Activated naive CD8-positive, alpha-beta T cell (primary cell): ENCODE measurements at regions not wholly inside any gene's neighbourhood (a gene's known extent, or its start where the extent isn't known, plus 50 kb on each side); places are given as distances from the start of the nearest gene placed in this dataset.
"Not testable (repeated sequence)": the region's sequence is repeated elsewhere in the genome, so short reads cannot be mapped to it uniquely, and the experiment has no call there.

Experiments
- H3K27ac Mint-ChIP-seq: one replicate; pipeline ENCODE4 v1.8.0; 2021; ENCODE audit warnings: mixed read lengths
- H3K27me3 Mint-ChIP-seq: one replicate; pipeline ENCODE4 v1.8.0; 2021; ENCODE audit warnings: mixed read lengths
- H3K36me3 Mint-ChIP-seq: one replicate; pipeline ENCODE4 v1.8.0; 2021; ENCODE audit warnings: mixed read lengths
- H3K4me1 Mint-ChIP-seq: one replicate; pipeline ENCODE4 v1.8.0; 2021; ENCODE audit warnings: low read depth, mixed read lengths
- H3K4me3 Mint-ChIP-seq: one replicate; pipeline ENCODE4 v1.8.0; 2021; ENCODE audit warnings: mild to moderate bottlenecking, mixed read lengths
- H3K9me3 Mint-ChIP-seq: one replicate; pipeline ENCODE4 v1.8.0; 2021; ENCODE audit warnings: low read depth, mixed read lengths

- Mint-ChIP-seq H3K27me3 (no peaks in the 10 kb centered on the region), H3K36me3 (no peaks in the 10 kb centered on the region), H3K4me1 (no peaks in the 10 kb centered on the region), H3K9me3 (no peaks in the 10 kb centered on the region), H3K27ac (no peak overlapping the region), H3K4me3 (no peak overlapping the region)
Observed at GRCh38 chr7:68800316-68800715, 798.0 kb upstream of the AUTS2 start.

- H3K27me3 Mint-ChIP-seq: peaks cover 2% of the 10 kb centered on the region
Observed at GRCh38 chr7:68805159-68805558, 793.1 kb upstream of the AUTS2 start.

GRCh38 chr7:68807666-68808065 lies 790.6 kb upstream of the AUTS2 start:
- Mint-ChIP-seq H3K27me3 (peaks cover 2% of the 10 kb centered on the region), H3K9me3 (peaks cover 4% of the 10 kb centered on the region), H3K27ac (no peak overlapping the region), H3K4me1 (no peaks in the 10 kb centered on the region), H3K36me3 (no peaks in the 10 kb centered on the region), H3K4me3 (no peak overlapping the region)

More at GRCh38 chr7:68805159-68805558, 793.1 kb upstream of the AUTS2 start:
- no peaks in the 10 kb centered on the region for H3K4me1 Mint-ChIP-seq
- H3K36me3 Mint-ChIP-seq: no peaks in the 10 kb centered on the region
- peaks cover 4% of the 10 kb centered on the region for H3K9me3 Mint-ChIP-seq
- H3K4me3 Mint-ChIP-seq: no peak overlapping the region
- no peak overlapping the region for H3K27ac Mint-ChIP-seq

- Mint-ChIP-seq H3K27ac (no peak overlapping the region), H3K36me3 (no peaks in the 10 kb centered on the region), H3K4me1 (no peaks in the 10 kb centered on the region), H3K9me3 (peaks cover 12% of the 10 kb centered on the region), H3K4me3 (no peak overlapping the region), H3K27me3 (no peaks in the 10 kb centered on the region)
Observed at GRCh38 chr7:68813551-68814080, 784.7 kb upstream of the AUTS2 start.

- no peak overlapping the region for H3K27ac Mint-ChIP-seq
- no peaks in the 10 kb centered on the region for H3K27me3 Mint-ChIP-seq
- H3K4me3 Mint-ChIP-seq: no peak overlapping the region
Observed at GRCh38 chr7:68816491-68816890, 781.8 kb upstream of the AUTS2 start.

GRCh38 chr7:68820321-68820720 lies 778.0 kb upstream of the AUTS2 start:
- H3K36me3 Mint-ChIP-seq: no peaks in the 10 kb centered on the region
- no peaks in the 10 kb centered on the region for H3K27me3 Mint-ChIP-seq
- no peak overlapping the region for H3K27ac Mint-ChIP-seq
- H3K9me3 Mint-ChIP-seq: peaks cover 17% of the 10 kb centered on the region
- H3K4me1 Mint-ChIP-seq: no peaks in the 10 kb centered on the region
- H3K4me3 Mint-ChIP-seq: no peak overlapping the region

More at GRCh38 chr7:68816491-68816890, 781.8 kb upstream of the AUTS2 start:
- H3K4me1 Mint-ChIP-seq: no peaks in the 10 kb centered on the region
- no peaks in the 10 kb centered on the region for H3K36me3 Mint-ChIP-seq
- H3K9me3 Mint-ChIP-seq: peaks cover 17% of the 10 kb centered on the region

GRCh38 chr7:68821846-68822245 lies 776.4 kb upstream of the AUTS2 start:
- H3K9me3 Mint-ChIP-seq: peaks cover 22% of the 10 kb centered on the region
- H3K36me3 Mint-ChIP-seq: no peaks in the 10 kb centered on the region
- no peak overlapping the region for H3K27ac Mint-ChIP-seq
- no peaks in the 10 kb centered on the region for H3K27me3 Mint-ChIP-seq
- no peak overlapping the region for H3K4me3 Mint-ChIP-seq
- no peaks in the 10 kb centered on the region for H3K4me1 Mint-ChIP-seq

GRCh38 chr7:68823996-68824780 lies 774.1 kb upstream of the AUTS2 start:
- Mint-ChIP-seq H3K4me1 (no peaks in the 10 kb centered on the region), H3K4me3 (no peak overlapping the region), H3K27me3 (no peaks in the 10 kb centered on the region)

GRCh38 chr7:68828575-68828974 lies 769.7 kb upstream of the AUTS2 start:
- Mint-ChIP-seq H3K4me3 (no peak overlapping the region), H3K27ac (no peak overlapping the region), H3K36me3 (no peaks in the 10 kb centered on the region), H3K27me3 (no peaks in the 10 kb centered on the region), H3K9me3 (peaks cover 13% of the 10 kb centered on the region), H3K4me1 (no peaks in the 10 kb centered on the region)

More at GRCh38 chr7:68823996-68824780, 774.1 kb upstream of the AUTS2 start:
- H3K36me3 Mint-ChIP-seq: no peaks in the 10 kb centered on the region
- no peak overlapping the region for H3K27ac Mint-ChIP-seq
- peaks cover 18% of the 10 kb centered on the region for H3K9me3 Mint-ChIP-seq

GRCh38 chr7:68833422-68833821 lies 764.9 kb upstream of the AUTS2 start:
- Mint-ChIP-seq H3K4me3 (no peak overlapping the region), H3K4me1 (no peaks in the 10 kb centered on the region), H3K9me3 (no peaks in the 10 kb centered on the region), H3K27me3 (no peaks in the 10 kb centered on the region), H3K27ac (no peak overlapping the region), H3K36me3 (no peaks in the 10 kb centered on the region)

GRCh38 chr7:68839014-68839413 lies 759.3 kb upstream of the AUTS2 start:
- no peaks in the 10 kb centered on the region for H3K4me1 Mint-ChIP-seq
- peaks cover 6% of the 10 kb centered on the region for H3K9me3 Mint-ChIP-seq
- no peaks in the 10 kb centered on the region for H3K27me3 Mint-ChIP-seq
- H3K36me3 Mint-ChIP-seq: no peaks in the 10 kb centered on the region
- H3K4me3 Mint-ChIP-seq: no peak overlapping the region
- no peak overlapping the region for H3K27ac Mint-ChIP-seq

- Mint-ChIP-seq H3K36me3 (no peaks in the 10 kb centered on the region), H3K4me1 (no peaks in the 10 kb centered on the region), H3K9me3 (peaks cover 6% of the 10 kb centered on the region), H3K27me3 (no peaks in the 10 kb centered on the region), H3K4me3 (no peak overlapping the region), H3K27ac (no peak overlapping the region)
Observed at GRCh38 chr7:68840991-68841390, 757.3 kb upstream of the AUTS2 start.

GRCh38 chr7:68843985-68844384 lies 754.3 kb upstream of the AUTS2 start:
- H3K36me3 Mint-ChIP-seq, H3K27ac Mint-ChIP-seq, H3K27me3 Mint-ChIP-seq, H3K4me3 Mint-ChIP-seq, H3K4me1 Mint-ChIP-seq, H3K9me3 Mint-ChIP-seq: not testable (repeated sequence)

GRCh38 chr7:68846811-68847325 lies 751.4 kb upstream of the AUTS2 start:
- peaks cover 6% of the 10 kb centered on the region for H3K9me3 Mint-ChIP-seq
- H3K27me3 Mint-ChIP-seq: no peaks in the 10 kb centered on the region
- no peak overlapping the region for H3K4me3 Mint-ChIP-seq
- no peak overlapping the region for H3K27ac Mint-ChIP-seq
- no peaks in the 10 kb centered on the region for H3K4me1 Mint-ChIP-seq
- no peaks in the 10 kb centered on the region for H3K36me3 Mint-ChIP-seq

GRCh38 chr7:68853254-68853653 lies 745.0 kb upstream of the AUTS2 start:
- no peaks in the 10 kb centered on the region for H3K36me3 Mint-ChIP-seq
- no peaks in the 10 kb centered on the region for H3K27me3 Mint-ChIP-seq
- no peak overlapping the region for H3K4me3 Mint-ChIP-seq
- peaks cover 4% of the 10 kb centered on the region for H3K9me3 Mint-ChIP-seq
- no peaks in the 10 kb centered on the region for H3K4me1 Mint-ChIP-seq
- no peak overlapping the region for H3K27ac Mint-ChIP-seq

GRCh38 chr7:68857571-68857970 lies 740.7 kb upstream of the AUTS2 start:
- Mint-ChIP-seq H3K27me3 (no peaks in the 10 kb centered on the region), H3K4me3 (no peak overlapping the region), H3K36me3 (no peaks in the 10 kb centered on the region), H3K9me3 (peaks cover 4% of the 10 kb centered on the region), H3K4me1 (no peaks in the 10 kb centered on the region), H3K27ac (no peak overlapping the region)
